LoVo (cell line): ENCODE measurements at regions not wholly inside any gene's neighbourhood (a gene's known extent, or its start where the extent isn't known, plus 50 kb on each side); places are given as distances from the start of the nearest gene placed in this dataset.

ENCODE experiments used
- DNase-seq: peaks from one replicate; pipeline ENCODE4 v3.0.0-alpha.2; 2016; ENCODE audit warnings: low spot score

DNA sequence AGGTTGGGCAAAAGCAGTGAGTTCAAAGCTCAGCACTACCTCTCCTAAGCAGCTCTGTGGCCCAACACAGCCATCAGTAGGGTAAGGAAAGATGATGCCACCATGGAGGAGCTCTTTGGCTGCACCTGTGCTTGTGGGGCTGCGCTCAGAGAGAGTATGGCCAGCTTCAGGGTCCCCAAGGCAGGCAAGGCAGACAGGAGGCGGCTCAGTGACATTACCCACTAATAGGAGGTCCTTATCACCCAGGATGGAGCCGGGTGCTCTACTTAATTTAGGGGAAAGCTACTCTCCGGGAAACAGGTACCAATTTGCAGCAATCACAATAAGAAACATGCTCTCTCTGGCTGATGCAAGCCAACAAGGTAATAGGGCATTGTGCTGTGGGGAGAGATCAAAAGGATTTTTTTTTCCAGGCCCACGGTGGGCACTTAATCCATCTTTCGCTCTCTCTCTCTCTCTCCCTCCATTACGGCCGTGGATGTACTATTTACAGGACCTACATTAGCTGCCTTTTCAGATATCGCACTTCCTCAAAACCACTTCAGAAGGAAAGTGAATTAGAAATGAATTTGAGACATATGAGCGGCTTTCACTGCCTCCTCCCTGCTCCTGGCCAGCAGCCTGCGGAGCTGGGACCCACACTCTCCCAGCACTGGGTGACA, 446.3 kb downstream of the SOX6 start:
- DNase-seq, result no peak

DNA sequence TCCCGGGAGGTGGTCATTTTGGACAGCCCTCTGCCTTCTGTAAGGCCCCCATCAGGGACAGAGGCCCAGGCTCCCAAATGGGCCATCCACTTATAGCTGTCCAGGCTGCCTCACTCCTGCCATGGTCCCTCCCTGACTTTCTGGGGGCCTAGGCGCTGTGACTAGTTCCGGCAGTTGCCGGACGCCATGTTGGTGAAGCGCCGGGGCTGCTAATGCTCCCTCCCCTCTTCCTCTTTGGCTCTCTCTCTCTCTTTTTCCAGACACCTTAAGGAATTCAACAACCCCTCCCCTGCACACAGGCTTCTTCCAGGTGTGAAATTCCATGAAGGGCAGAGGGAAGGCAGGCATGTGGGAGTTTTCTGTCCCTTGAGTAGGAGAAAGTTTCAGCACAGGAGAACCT, 445.6 kb downstream of the SOX6 start:
- no peak for DNase-seq

GRCh38 chr11:15911377-15912044, 444.8 kb downstream of the SOX6 start:
- DNase-seq, result no peak

GRCh38 chr11:15912291-15912690, 444.1 kb downstream of the SOX6 start:
- no peak for DNase-seq

DNA sequence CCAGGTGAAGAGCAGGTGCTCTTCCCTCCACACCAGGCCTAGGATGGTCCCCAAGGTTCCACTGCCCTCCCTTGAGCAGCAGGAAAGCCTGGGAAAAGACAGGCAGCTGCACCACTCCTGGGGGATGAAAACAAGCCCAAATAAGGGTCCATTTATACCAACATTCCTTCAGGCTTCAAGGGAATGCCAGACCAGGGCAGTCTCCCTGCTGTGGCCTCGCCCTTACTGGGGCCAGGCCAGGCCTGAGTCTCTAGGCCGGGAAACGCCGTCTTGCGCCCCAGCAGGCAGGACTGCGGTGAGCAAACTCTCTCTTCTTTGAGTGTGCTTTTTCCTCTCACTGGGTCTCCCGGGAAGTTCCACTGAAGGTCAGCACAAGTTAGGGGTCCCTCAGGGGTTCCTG, 443.5 kb downstream of the SOX6 start:
- DNase-seq, result no peak

GRCh38 chr11:15913261-15913660, 443.1 kb downstream of the SOX6 start:
- no peak for DNase-seq
